Vagina (tissue), 2 donors: ENCODE measurements at regions not wholly inside any gene's neighbourhood (a gene's known extent, or its start where the extent isn't known, plus 50 kb on each side); places are given as distances from the start of the nearest gene placed in this dataset.

Experiments
- CTCF ChIP-seq, 3 experiments: fragments of 450-650 bp in 2 of 3; fragments of 200-600 bp in 1 of 3; sonication (generic) in 1 of 3; IDR thresholded peaks; one replicate each; pipeline ENCODE4 v1.5.1; 2017 to 2019; ENCODE audit warnings: antibody characterized with exemption in 3 of 3, mild to moderate bottlenecking in 2 of 3, moderate library complexity in 2 of 3
- POLR2A ChIP-seq, 2 donors: fragments of 450-650 bp; IDR thresholded peaks; one replicate each; pipeline ENCODE4 v1.6.1; 2017; ENCODE audit warnings: antibody characterized with exemption in 2 of 2, mild to moderate bottlenecking in 2 of 2, moderate library complexity in 2 of 2
- POLR2AphosphoS5 ChIP-seq, 2 donors: sonication (generic); formaldehyde crosslinking; IDR thresholded peaks; one replicate each; pipeline ENCODE4 v1.9.0; 2017; ENCODE audit warnings: antibody characterized with exemption in 2 of 2, mild to moderate bottlenecking in 2 of 2, low read depth in 1 of 2; ENCODE audit not compliant: insufficient read depth in 1 of 2

GRCh38 chr4:15213302-15213970, 211.2 kb downstream of the CPEB2 start:
- TF ChIP-seq CTCF (IDR thresholded peaks at IDR 0.05) (no peak), POLR2A (IDR thresholded peaks at IDR 0.05) (no peak), POLR2AphosphoS5 (IDR thresholded peaks at IDR 0.05; ENCODE audit: insufficient read depth in 1 of 2, low read depth in 1 of 2) (no peak)
